Loucy (cell line): ENCODE measurements at regions not wholly inside any gene's neighbourhood (a gene's known extent, or its start where the extent isn't known, plus 50 kb on each side); places are given as distances from the start of the nearest gene placed in this dataset.

Source experiments
- H2AFZ ChIP-seq: fragments of 200-600 bp; sonication (generic); 2 replicates; pipeline ENCODE4 v1.6.0; 2016; ENCODE audit warnings: antibody characterized with exemption, mild to moderate bottlenecking, low read length, moderate library complexity
- H3F3A ChIP-seq: fragments of 200-600 bp; 2 replicates; pipeline ENCODE4 v1.6.0; 2016; ENCODE audit warnings: antibody characterized with exemption, low read depth, mild to moderate bottlenecking
- H3K27me3 ChIP-seq: fragments of 200-600 bp; sonication (generic); 2 replicates; pipeline ENCODE4 v1.6.1; 2014; ENCODE audit warnings: low read length, mild to moderate bottlenecking; ENCODE audit not compliant: insufficient read depth, poor library complexity, severe bottlenecking
- H3K36me3 ChIP-seq: fragments of 200-600 bp; sonication (generic); 2 replicates; pipeline ENCODE4 v1.6.1; 2016; ENCODE audit warnings: low read length; ENCODE audit not compliant: insufficient read depth
- H3K4me1 ChIP-seq: fragments of 200-600 bp; sonication (generic); 2 replicates; pipeline ENCODE4 v1.5.1; 2014; ENCODE audit warnings: low read length, mild to moderate bottlenecking; ENCODE audit not compliant: insufficient read depth, poor library complexity, severe bottlenecking
- H3K4me2 ChIP-seq: fragments of 200-600 bp; sonication (generic); 2 replicates; pipeline ENCODE4 v1.6.0; 2014; ENCODE audit warnings: antibody characterized with exemption, low read length, low read depth, mild to moderate bottlenecking; ENCODE audit not compliant: poor library complexity, severe bottlenecking
- H3K4me3 ChIP-seq: fragments of 200-600 bp; sonication (generic); 2 replicates; pipeline ENCODE4 v1.5.1; 2014; ENCODE audit warnings: low read length, mild to moderate bottlenecking, mixed read lengths; ENCODE audit not compliant: poor library complexity, severe bottlenecking
- H3K79me2 ChIP-seq: fragments of 200-600 bp; sonication (generic); 2 replicates; pipeline ENCODE4 v1.6.1; 2014; ENCODE audit warnings: low read length; ENCODE audit not compliant: insufficient read depth
- H3K9ac ChIP-seq: fragments of 200-600 bp; sonication (generic); 2 replicates; pipeline ENCODE4 v1.6.0; 2014; ENCODE audit warnings: mild to moderate bottlenecking, low read depth, low read length, moderate library complexity; ENCODE audit not compliant: poor library complexity, severe bottlenecking
- H3K9me2 ChIP-seq: fragments of 200-600 bp; sonication (generic); replicated peaks from 2 replicates; pipeline ENCODE4 v1.6.1; 2016; ENCODE audit warnings: low read depth, low read length, mixed read lengths
- H3K9me3 ChIP-seq: fragments of 200-600 bp; sonication (generic); 2 replicates; pipeline ENCODE4 v1.6.1; 2014; ENCODE audit warnings: mild to moderate bottlenecking, antibody characterized with exemption, low read length, low read depth; ENCODE audit not compliant: insufficient read depth
- H4K20me1 ChIP-seq: fragments of 200-600 bp; sonication (generic); 2 replicates; pipeline ENCODE4 v1.6.0; 2014; ENCODE audit warnings: antibody characterized with exemption, low read length, mild to moderate bottlenecking; ENCODE audit not compliant: insufficient read depth, poor library complexity, severe bottlenecking
- CTCF ChIP-seq: fragments of 200-600 bp; sonication (generic); conservative IDR thresholded peaks from 2 replicates; pipeline ENCODE4 v1.5.1; 2014; ENCODE audit warnings: mild to moderate bottlenecking, antibody characterized with exemption, low read length
- EZH2phosphoT487 ChIP-seq: fragments of 200-600 bp; IDR thresholded peaks from 2 replicates; pipeline ENCODE4 v1.6.1; 2018; ENCODE audit warnings: antibody characterized with exemption, mild to moderate bottlenecking, moderate library complexity, borderline replicate concordance

DNA sequence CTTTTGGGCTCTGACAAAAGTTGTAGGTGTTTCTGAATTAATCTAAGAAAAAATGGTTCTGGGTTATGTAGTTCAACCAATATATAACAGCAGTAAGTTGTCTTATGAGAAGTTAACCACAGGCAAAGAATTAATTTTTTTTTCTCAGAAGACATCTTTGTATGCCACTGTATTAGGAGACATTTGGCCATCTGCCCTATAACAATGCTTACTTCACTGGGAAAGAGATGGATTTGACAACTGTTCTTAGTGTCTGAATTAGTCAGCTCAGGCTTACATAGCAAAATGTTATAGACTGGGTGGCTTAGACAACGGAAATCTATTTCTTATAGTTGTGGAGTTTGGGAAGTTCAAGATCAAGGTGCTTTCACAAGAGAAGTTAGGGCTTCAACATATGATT, 508.1 kb downstream of the STIM2 start:
- Histone ChIP-seq H2AFZ (no peak overlapping the region), H3K9me2 (no peaks in the 10 kb centered on the region), H3K4me1 (no peaks in the 10 kb centered on the region), H3K36me3 (no peaks in the 10 kb centered on the region), H3K27me3 (no peaks in the 10 kb centered on the region), H3K9ac (no peak overlapping the region), H4K20me1 (no peaks in the 10 kb centered on the region), H3K9me3 (no peaks in the 10 kb centered on the region; the same call in 1 of the 2 replicates), H3K4me3 (no peak overlapping the region), H3K4me2 (no peak overlapping the region), H3K79me2 (no peaks in the 10 kb centered on the region), H3F3A (no peaks in the 10 kb centered on the region)
- TF ChIP-seq CTCF (no peak), EZH2phosphoT487 (no peak)

GRCh38 chr4:27381815-27382214, 521.2 kb downstream of the STIM2 start:
- H4K20me1 ChIP-seq = no peaks in the 10 kb centered on the region
- H3K79me2 ChIP-seq = no peaks in the 10 kb centered on the region
- H2AFZ ChIP-seq = no peak overlapping the region
- no peak overlapping the region for H3K9ac ChIP-seq
- no peak overlapping the region for H3K4me2 ChIP-seq
- no peaks in the 10 kb centered on the region for H3K4me1 ChIP-seq
- no peaks in the 10 kb centered on the region for H3K9me2 ChIP-seq
- H3K36me3 ChIP-seq = no peaks in the 10 kb centered on the region
- H3K4me3 ChIP-seq = no peak overlapping the region
- no peaks in the 10 kb centered on the region for H3F3A ChIP-seq
- TF ChIP-seq EZH2phosphoT487 (no peak), CTCF (no peak)
- H3K9me3 ChIP-seq = no peaks in the 10 kb centered on the region
- no peaks in the 10 kb centered on the region for H3K27me3 ChIP-seq

- Histone ChIP-seq H3K27me3 (no peaks in the 10 kb centered on the region), H3K4me2 (no peak overlapping the region)
Observed at GRCh38 chr4:27387711-27388110, 527.1 kb downstream of the STIM2 start.

More at GRCh38 chr4:27387711-27388110, 527.1 kb downstream of the STIM2 start:
- Histone ChIP-seq H3K9me2 (no peaks in the 10 kb centered on the region), H2AFZ (no peak overlapping the region), H4K20me1 (no peaks in the 10 kb centered on the region), H3K4me1 (no peaks in the 10 kb centered on the region), H3F3A (no peaks in the 10 kb centered on the region), H3K4me3 (no peak overlapping the region), H3K9me3 (no peaks in the 10 kb centered on the region), H3K36me3 (no peaks in the 10 kb centered on the region), H3K79me2 (no peaks in the 10 kb centered on the region), H3K9ac (no peak overlapping the region)
- TF ChIP-seq EZH2phosphoT487 = no peak
- no peak for TF ChIP-seq CTCF
